HEK293 (cell line): ENCODE measurements at regions not wholly inside any gene's neighbourhood (a gene's known extent, or its start where the extent isn't known, plus 50 kb on each side); places are given as distances from the start of the nearest gene placed in this dataset.

ENCODE experiments used
- CTCF ChIA-PET: fragments of 350-600 bp; formaldehyde crosslinking; extraction: SDS; loops from one replicate; lab custom pipeline; 2021; ENCODE audit warnings: antibody characterized with exemption; lab: Yijun Ruan, JAX
- POLR2A ChIA-PET: fragments of 300-600 bp; formaldehyde crosslinking; extraction: SDS; loops from one replicate; lab custom pipeline; 2020; ENCODE audit warnings: antibody characterized with exemption, inconsistent platforms; lab: Yijun Ruan, JAX
- H3K27ac ChIP-seq: fragments of 200-500 bp; sonication (Bioruptor generic); 2 replicates; pipeline ENCODE4 v1.5.1; 2014; ENCODE audit warnings: low read depth, low read length, control low read depth, inconsistent platforms; ENCODE audit errors: extremely low read depth
- H3K36me3 ChIP-seq, 2 experiments: fragments of 200-500 bp in 1 of 2; sonication (Bioruptor generic) in 1 of 2; 1 replicate in 1 of 2; 2 replicates in 1 of 2; pipeline ENCODE4 v1.5.1; 2014 to 2017; ENCODE audit warnings: inconsistent platforms in 2 of 2, low read length in 2 of 2; ENCODE audit not compliant: control insufficient read depth in 2 of 2, insufficient read depth in 1 of 2
- H3K4me1 ChIP-seq: fragments of 200-500 bp; sonication (Bioruptor generic); 2 replicates; pipeline ENCODE4 v1.5.1; 2014; ENCODE audit warnings: mild to moderate bottlenecking, low read length, inconsistent platforms; ENCODE audit not compliant: control insufficient read depth, insufficient read depth
- H3K4me3 ChIP-seq: 2 replicates; pipeline ENCODE4 v1.5.1; 2011; ENCODE audit warnings: low read depth, mild to moderate bottlenecking, control low read depth, low read length, moderate library complexity
- H3K9me3 ChIP-seq: fragments of 200-500 bp; sonication (Bioruptor generic); 2 replicates; pipeline ENCODE4 v1.5.1; 2014; ENCODE audit warnings: low read depth, low read length, inconsistent platforms; ENCODE audit not compliant: control insufficient read depth, insufficient read depth
- GLI4 ChIP-seq: fragments of 450-650 bp; formaldehyde crosslinking; IDR thresholded peaks from 2 replicates; pipeline ENCODE4 v1.5.1; 2016; ENCODE audit warnings: missing biosample characterization, missing genetic modification characterization
- HOXA7 ChIP-seq: sonication (generic); formaldehyde crosslinking; IDR thresholded peaks from 2 replicates; pipeline ENCODE4 v1.8.1; 2022; ENCODE audit warnings: missing genetic modification reagents, borderline replicate concordance
- IKZF3 ChIP-seq: fragments of 450-650 bp; IDR thresholded peaks from 2 replicates; pipeline ENCODE4 v1.5.0; 2018; ENCODE audit warnings: missing biosample characterization, mild to moderate bottlenecking, missing genetic modification characterization, moderate library complexity
- KLF9 ChIP-seq: fragments of 450-650 bp; formaldehyde crosslinking; IDR thresholded peaks from 2 replicates; pipeline ENCODE4 v1.5.1; 2016; ENCODE audit warnings: missing biosample characterization, missing genetic modification characterization, low read depth
- MEIS1 ChIP-seq: sonication (generic); formaldehyde crosslinking; IDR thresholded peaks from 2 replicates; pipeline ENCODE4 v1.8.1; 2022; ENCODE audit warnings: missing genetic modification reagents, mild to moderate bottlenecking, borderline replicate concordance
- ZNF138 ChIP-seq: fragments of 450-650 bp; formaldehyde crosslinking; IDR thresholded peaks from 2 replicates; pipeline ENCODE4 v1.5.1; 2016; ENCODE audit warnings: missing biosample characterization, missing genetic modification characterization, borderline replicate concordance
- ZNF16 ChIP-seq: fragments of 450-650 bp; formaldehyde crosslinking; IDR thresholded peaks from 2 replicates; pipeline ENCODE4 v1.5.1; 2016; ENCODE audit warnings: low read depth, missing biosample characterization, missing genetic modification characterization
- ZNF169 ChIP-seq: fragments of 450-650 bp; formaldehyde crosslinking; IDR thresholded peaks from 2 replicates; pipeline ENCODE4 v1.5.1; 2016; ENCODE audit warnings: missing biosample characterization, missing genetic modification characterization
- ZNF350 ChIP-seq: fragments of 450-650 bp; formaldehyde crosslinking; IDR thresholded peaks from 2 replicates; pipeline ENCODE4 v1.5.0; 2017; ENCODE audit warnings: missing biosample characterization, mild to moderate bottlenecking, missing genetic modification characterization
- ZNF354C ChIP-seq: fragments of 450-650 bp; formaldehyde crosslinking; IDR thresholded peaks from 2 replicates; pipeline ENCODE4 v1.5.1; 2016; ENCODE audit warnings: missing biosample characterization, missing genetic modification characterization, low read depth, borderline replicate concordance
- ZNF510 ChIP-seq: fragments of 450-650 bp; formaldehyde crosslinking; IDR thresholded peaks from 2 replicates; pipeline ENCODE4 v1.5.1; 2018; ENCODE audit warnings: mild to moderate bottlenecking, missing genetic modification characterization, missing biosample characterization; ENCODE audit not compliant: insufficient replicate concordance
- ZNF610 ChIP-seq: fragments of 450-650 bp; formaldehyde crosslinking; IDR thresholded peaks from 2 replicates; pipeline ENCODE4 v1.5.1; 2016; ENCODE audit warnings: missing biosample characterization, missing genetic modification characterization, borderline replicate concordance
- ZNF830 ChIP-seq: fragments of 450-650 bp; IDR thresholded peaks from 2 replicates; pipeline ENCODE4 v1.5.0; 2018; ENCODE audit warnings: missing biosample characterization, missing genetic modification characterization, low read depth, mild to moderate bottlenecking, moderate library complexity
- ZSCAN16 ChIP-seq: fragments of 450-650 bp; formaldehyde crosslinking; IDR thresholded peaks from 2 replicates; pipeline ENCODE4 v1.5.1; 2016; ENCODE audit warnings: missing biosample characterization, missing genetic modification characterization
- TF ChIP-seq, protein P1 (sequence below): fragments of 450-650 bp; formaldehyde crosslinking; IDR thresholded peaks from 2 replicates; pipeline ENCODE4 v1.5.1; 2016; ENCODE audit warnings: missing biosample characterization, missing genetic modification characterization
- TF ChIP-seq, protein P2 (sequence below): fragments of 450-650 bp; formaldehyde crosslinking; IDR thresholded peaks from 2 replicates; pipeline ENCODE4 v1.5.1; 2016; ENCODE audit warnings: missing biosample characterization, missing genetic modification characterization
- TF ChIP-seq, protein P3 (sequence below): fragments of 450-650 bp; formaldehyde crosslinking; IDR thresholded peaks from 2 replicates; pipeline ENCODE4 v1.5.1; 2016; ENCODE audit warnings: missing biosample characterization, missing genetic modification characterization
- TF ChIP-seq, protein P4 (sequence below): fragments of 450-650 bp; formaldehyde crosslinking; IDR thresholded peaks from 2 replicates; pipeline ENCODE4 v1.5.0; 2017; ENCODE audit warnings: missing biosample characterization, missing genetic modification characterization, borderline replicate concordance
- TF ChIP-seq, protein P5 (sequence below): fragments of 450-650 bp; formaldehyde crosslinking; IDR thresholded peaks from 2 replicates; pipeline ENCODE4 v1.5.1; 2016; ENCODE audit warnings: missing biosample characterization, missing genetic modification characterization

DNA sequence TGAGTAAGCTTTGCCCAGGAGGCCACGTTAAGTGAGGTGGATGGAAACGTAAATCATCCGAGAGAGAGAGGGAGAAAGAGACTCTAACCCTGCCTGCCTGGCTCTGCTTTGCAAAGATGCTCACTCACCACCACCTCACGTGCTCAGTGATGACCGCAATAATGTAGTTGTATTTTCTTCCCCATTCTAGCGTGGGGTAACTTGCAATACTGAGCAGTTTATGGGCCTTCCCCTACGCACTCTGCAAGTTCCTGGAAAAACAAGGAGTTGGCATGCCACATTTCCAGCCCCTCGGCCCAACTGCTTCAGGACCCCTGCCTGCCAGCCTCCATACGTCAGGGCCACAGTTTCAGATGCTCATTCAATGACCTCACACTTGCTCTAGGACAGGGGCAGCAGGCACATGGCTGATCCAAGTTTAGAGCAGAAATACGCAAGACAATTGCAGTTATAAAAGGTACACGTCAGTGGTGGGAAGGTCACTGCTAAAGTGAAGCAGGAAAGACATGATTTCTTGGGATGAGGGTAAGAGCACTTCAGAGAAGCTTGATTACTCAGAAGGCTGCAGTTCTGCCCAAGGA, 112.5 kb upstream of the RAB4A start (continued):
- TF ChIP-seq, protein P1, sequence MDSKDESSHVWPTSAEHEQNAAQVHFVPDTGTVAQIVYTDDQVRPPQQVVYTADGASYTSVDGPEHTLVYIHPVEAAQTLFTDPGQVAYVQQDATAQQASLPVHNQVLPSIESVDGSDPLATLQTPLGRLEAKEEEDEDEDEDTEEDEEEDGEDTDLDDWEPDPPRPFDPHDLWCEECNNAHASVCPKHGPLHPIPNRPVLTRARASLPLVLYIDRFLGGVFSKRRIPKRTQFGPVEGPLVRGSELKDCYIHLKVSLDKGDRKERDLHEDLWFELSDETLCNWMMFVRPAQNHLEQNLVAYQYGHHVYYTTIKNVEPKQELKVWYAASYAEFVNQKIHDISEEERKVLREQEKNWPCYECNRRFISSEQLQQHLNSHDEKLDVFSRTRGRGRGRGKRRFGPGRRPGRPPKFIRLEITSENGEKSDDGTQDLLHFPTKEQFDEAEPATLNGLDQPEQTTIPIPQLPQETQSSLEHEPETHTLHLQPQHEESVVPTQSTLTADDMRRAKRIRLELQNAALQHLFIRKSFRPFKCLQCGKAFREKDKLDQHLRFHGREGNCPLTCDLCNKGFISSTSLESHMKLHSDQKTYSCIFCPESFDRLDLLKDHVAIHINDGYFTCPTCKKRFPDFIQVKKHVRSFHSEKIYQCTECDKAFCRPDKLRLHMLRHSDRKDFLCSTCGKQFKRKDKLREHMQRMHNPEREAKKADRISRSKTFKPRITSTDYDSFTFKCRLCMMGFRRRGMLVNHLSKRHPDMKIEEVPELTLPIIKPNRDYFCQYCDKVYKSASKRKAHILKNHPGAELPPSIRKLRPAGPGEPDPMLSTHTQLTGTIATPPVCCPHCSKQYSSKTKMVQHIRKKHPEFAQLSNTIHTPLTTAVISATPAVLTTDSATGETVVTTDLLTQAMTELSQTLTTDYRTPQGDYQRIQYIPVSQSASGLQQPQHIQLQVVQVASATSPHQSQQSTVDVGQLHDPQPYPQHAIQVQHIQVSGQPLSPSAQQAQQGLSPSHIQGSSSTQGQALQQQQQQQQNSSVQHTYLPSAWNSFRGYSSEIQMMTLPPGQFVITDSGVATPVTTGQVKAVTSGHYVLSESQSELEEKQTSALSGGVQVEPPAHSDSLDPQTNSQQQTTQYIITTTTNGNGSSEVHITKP, result no peak
- TF ChIP-seq, protein P2, sequence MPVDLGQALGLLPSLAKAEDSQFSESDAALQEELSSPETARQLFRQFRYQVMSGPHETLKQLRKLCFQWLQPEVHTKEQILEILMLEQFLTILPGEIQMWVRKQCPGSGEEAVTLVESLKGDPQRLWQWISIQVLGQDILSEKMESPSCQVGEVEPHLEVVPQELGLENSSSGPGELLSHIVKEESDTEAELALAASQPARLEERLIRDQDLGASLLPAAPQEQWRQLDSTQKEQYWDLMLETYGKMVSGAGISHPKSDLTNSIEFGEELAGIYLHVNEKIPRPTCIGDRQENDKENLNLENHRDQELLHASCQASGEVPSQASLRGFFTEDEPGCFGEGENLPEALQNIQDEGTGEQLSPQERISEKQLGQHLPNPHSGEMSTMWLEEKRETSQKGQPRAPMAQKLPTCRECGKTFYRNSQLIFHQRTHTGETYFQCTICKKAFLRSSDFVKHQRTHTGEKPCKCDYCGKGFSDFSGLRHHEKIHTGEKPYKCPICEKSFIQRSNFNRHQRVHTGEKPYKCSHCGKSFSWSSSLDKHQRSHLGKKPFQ, result no peak
- no peak for TF ChIP-seq ZNF830 (tag by site-specific recombination)
- TF ChIP-seq, protein P3, sequence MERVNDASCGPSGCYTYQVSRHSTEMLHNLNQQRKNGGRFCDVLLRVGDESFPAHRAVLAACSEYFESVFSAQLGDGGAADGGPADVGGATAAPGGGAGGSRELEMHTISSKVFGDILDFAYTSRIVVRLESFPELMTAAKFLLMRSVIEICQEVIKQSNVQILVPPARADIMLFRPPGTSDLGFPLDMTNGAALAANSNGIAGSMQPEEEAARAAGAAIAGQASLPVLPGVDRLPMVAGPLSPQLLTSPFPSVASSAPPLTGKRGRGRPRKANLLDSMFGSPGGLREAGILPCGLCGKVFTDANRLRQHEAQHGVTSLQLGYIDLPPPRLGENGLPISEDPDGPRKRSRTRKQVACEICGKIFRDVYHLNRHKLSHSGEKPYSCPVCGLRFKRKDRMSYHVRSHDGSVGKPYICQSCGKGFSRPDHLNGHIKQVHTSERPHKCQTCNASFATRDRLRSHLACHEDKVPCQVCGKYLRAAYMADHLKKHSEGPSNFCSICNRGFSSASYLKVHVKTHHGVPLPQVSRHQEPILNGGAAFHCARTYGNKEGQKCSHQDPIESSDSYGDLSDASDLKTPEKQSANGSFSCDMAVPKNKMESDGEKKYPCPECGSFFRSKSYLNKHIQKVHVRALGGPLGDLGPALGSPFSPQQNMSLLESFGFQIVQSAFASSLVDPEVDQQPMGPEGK, result no peak
- no peak for TF ChIP-seq IKZF3 (tag by site-specific recombination)
- no peak for TF ChIP-seq HOXA7 (CRISPR knock-in tag)
- no peak for TF ChIP-seq MEIS1 (CRISPR knock-in tag)
- TF ChIP-seq, protein P4, sequence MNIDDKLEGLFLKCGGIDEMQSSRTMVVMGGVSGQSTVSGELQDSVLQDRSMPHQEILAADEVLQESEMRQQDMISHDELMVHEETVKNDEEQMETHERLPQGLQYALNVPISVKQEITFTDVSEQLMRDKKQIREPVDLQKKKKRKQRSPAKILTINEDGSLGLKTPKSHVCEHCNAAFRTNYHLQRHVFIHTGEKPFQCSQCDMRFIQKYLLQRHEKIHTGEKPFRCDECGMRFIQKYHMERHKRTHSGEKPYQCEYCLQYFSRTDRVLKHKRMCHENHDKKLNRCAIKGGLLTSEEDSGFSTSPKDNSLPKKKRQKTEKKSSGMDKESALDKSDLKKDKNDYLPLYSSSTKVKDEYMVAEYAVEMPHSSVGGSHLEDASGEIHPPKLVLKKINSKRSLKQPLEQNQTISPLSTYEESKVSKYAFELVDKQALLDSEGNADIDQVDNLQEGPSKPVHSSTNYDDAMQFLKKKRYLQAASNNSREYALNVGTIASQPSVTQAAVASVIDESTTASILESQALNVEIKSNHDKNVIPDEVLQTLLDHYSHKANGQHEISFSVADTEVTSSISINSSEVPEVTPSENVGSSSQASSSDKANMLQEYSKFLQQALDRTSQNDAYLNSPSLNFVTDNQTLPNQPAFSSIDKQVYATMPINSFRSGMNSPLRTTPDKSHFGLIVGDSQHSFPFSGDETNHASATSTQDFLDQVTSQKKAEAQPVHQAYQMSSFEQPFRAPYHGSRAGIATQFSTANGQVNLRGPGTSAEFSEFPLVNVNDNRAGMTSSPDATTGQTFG, result no peak
- no peak for TF ChIP-seq ZNF350

DNA sequence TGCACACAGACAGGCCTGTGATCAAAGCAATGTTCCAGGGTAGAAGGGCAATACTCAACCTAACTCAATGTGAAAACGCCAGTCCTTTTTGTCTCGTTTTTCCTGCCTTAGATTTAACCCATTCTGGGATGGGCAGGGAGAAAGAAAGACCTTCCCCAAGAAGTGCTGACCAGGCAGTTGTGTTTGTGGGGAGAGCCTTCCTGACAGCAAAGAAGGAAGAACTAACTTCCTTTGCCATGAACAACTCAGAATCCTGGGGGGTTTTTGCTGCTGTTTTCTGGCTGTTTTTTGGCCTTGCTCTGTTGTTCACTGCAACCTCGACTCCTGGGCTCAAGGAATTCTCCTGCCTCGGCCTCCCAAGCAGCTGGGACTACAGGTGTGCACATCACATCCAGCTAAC, 112.0 kb upstream of the RAB4A start:
- ChIA-PET POLR2A (no interaction called here), CTCF (interaction anchor here (0.5 to 4.5 kb wide), 3 partner anchors 29 to 494 kb away, joined by 3 to 25 read pairs (median 4); no protein-coding TSS in a partner anchor)
- no peaks in the 10 kb centered on the region for H3K9me3 ChIP-seq

More for the DNA sequence above, 112.0 kb upstream of the RAB4A start:
- TF ChIP-seq, protein P5, sequence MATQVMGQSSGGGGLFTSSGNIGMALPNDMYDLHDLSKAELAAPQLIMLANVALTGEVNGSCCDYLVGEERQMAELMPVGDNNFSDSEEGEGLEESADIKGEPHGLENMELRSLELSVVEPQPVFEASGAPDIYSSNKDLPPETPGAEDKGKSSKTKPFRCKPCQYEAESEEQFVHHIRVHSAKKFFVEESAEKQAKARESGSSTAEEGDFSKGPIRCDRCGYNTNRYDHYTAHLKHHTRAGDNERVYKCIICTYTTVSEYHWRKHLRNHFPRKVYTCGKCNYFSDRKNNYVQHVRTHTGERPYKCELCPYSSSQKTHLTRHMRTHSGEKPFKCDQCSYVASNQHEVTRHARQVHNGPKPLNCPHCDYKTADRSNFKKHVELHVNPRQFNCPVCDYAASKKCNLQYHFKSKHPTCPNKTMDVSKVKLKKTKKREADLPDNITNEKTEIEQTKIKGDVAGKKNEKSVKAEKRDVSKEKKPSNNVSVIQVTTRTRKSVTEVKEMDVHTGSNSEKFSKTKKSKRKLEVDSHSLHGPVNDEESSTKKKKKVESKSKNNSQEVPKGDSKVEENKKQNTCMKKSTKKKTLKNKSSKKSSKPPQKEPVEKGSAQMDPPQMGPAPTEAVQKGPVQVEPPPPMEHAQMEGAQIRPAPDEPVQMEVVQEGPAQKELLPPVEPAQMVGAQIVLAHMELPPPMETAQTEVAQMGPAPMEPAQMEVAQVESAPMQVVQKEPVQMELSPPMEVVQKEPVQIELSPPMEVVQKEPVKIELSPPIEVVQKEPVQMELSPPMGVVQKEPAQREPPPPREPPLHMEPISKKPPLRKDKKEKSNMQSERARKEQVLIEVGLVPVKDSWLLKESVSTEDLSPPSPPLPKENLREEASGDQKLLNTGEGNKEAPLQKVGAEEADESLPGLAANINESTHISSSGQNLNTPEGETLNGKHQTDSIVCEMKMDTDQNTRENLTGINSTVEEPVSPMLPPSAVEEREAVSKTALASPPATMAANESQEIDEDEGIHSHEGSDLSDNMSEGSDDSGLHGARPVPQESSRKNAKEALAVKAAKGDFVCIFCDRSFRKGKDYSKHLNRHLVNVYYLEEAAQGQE (tag by site-specific recombination), result no peak
- TF ChIP-seq ZSCAN16 (tag by site-specific recombination) (no peak), ZNF610 (tag by site-specific recombination) (no peak), ZNF16 (tag by site-specific recombination) (no peak), ZNF138 (tag by site-specific recombination) (no peak), GLI4 (tag by site-specific recombination) (no peak), ZNF354C (tag by site-specific recombination) (no peak), ZNF510 (no peak), KLF9 (no peak), ZNF169 (tag by site-specific recombination) (no peak)
- Histone ChIP-seq H3K4me1 (no peaks in the 10 kb centered on the region; the same call in 1 of the 2 replicates), H3K27ac (no peak overlapping the region), H3K36me3 (no peaks in the 10 kb centered on the region), H3K4me3 (no peak overlapping the region)
